ENCODE measurements at regions not wholly inside any gene's neighbourhood (a gene's known extent, or its start where the extent isn't known, plus 50 kb on each side); places are given as distances from the start of the nearest gene placed in this dataset.

GRCh38 chr5:124111886-124112285, 599.9 kb downstream of the CSNK1G3 start:
- FAIRE-seq (no peak), DNase-seq (ENCODE audit: extremely low read depth in 1 of 4, low spot score in 3 of 4) (no peak), ATAC-seq (no peak)
- Histone ChIP-seq H2AFZ (ENCODE audit: low read depth, low read length) (no peak overlapping the region), H3K4me1 (replicated peaks in 1 of 2; ENCODE audit: control insufficient read depth in 2 of 2, insufficient read depth in 2 of 2, low read length in 2 of 2) (no peaks in the 10 kb centered on the region), H3K9ac (ENCODE audit: insufficient read depth in 1 of 2, low read depth in 2 of 2, low read length in 2 of 2) (no peak overlapping the region), H3K27ac (ENCODE audit: extremely low read depth, low read depth, low read length) (no peak overlapping the region), H3K4me3 (no peak overlapping the region), H3K9me1 (ENCODE audit: control insufficient read depth, insufficient read depth, low read length) (no peaks in the 10 kb centered on the region), H3K27me3 (ENCODE audit: control insufficient read depth in 2 of 2, insufficient read depth in 2 of 2, low read length in 2 of 2) (no peaks in the 10 kb centered on the region), H3K9me3 (replicated peaks; ENCODE audit: control insufficient read depth, insufficient read depth, low read depth, low read length) (no peaks in the 10 kb centered on the region; the same call in 1 of the 2 replicates), H3K4me2 (ENCODE audit: insufficient read depth, low read length) (no peak overlapping the region), H3K79me2 (ENCODE audit: control insufficient read depth, insufficient read depth, low read length) (no peaks in the 10 kb centered on the region), H4K20me1 (replicated peaks; ENCODE audit: control insufficient read depth, insufficient read depth, low read length) (no peaks in the 10 kb centered on the region), H3K36me3 (ENCODE audit: control insufficient read depth, insufficient read depth, low read length) (no peaks in the 10 kb centered on the region)
- no TSS peak for BruUV-seq (replicated peaks)
- 0% methylated on average over 2 of the region's 2 CpGs for WGBS (ENCODE audit: insufficient coverage, low coverage, missing lambda C conversion rate)
- ChIA-PET POLR2A (no interaction called here), CTCF (ENCODE audit: low intra/inter-chr PET ratio) (no interaction called here)
- in situ Hi-C loops (cut with MboI) (no loop called here), intact Hi-C loops (cut with micrococcal nuclease) (no loop called here)
- TF ChIP-seq GABPA (tag; conservative IDR thresholded peaks at IDR 0.05; ENCODE audit: low read depth) (no peak), HEY1 (CRISPR knock-in tag; IDR thresholded peaks at IDR 0.05; ENCODE audit: borderline replicate concordance) (no peak), GATAD2A (IDR thresholded peaks at IDR 0.05) (no peak), POLR2AphosphoS2 (IDR thresholded peaks at IDR 0.05; ENCODE audit: low read length) (no peak), CCAR2 (IDR thresholded peaks at IDR 0.05; ENCODE audit: low read depth, low read length) (no peak), NFATC3 (IDR thresholded peaks at IDR 0.05) (no peak), SAFB2 (IDR thresholded peaks at IDR 0.05; ENCODE audit: borderline replicate concordance, low read depth, low read length, severe bottlenecking) (no peak), SNAPC5 (CRISPR knock-in tag; IDR thresholded peaks at IDR 0.05) (no peak), MTA2 (IDR thresholded peaks at IDR 0.05; ENCODE audit: low read depth) (no peak)

Measured in K562 (cell line).